ENCODE measurements at regions not wholly inside any gene's neighbourhood (a gene's known extent, or its start where the extent isn't known, plus 50 kb on each side); places are given as distances from the start of the nearest gene placed in this dataset.

GRCh38 chr1:102655034-102655433 is 453.3 kb downstream of the COL11A1 start:
- no peak overlapping the region for H3K27ac ChIP-seq (ENCODE audit: insufficient read length, low read depth, low read length)
- no peak for TF ChIP-seq CTCF (conservative IDR thresholded peaks at IDR 0.05)
- H3K27me3 ChIP-seq (ENCODE audit: insufficient read depth, low read length) = no peaks in the 10 kb centered on the region
- Mint-ChIP-seq H3K9me3 (peaks cover 0 to 2% of the 10 kb centered on the region in 2 experiments; a peak in 3 of 5 replicates), H3K36me3 (ENCODE audit: insufficient read depth in 1 of 3, low read depth in 3 of 3) (peaks cover 0 to 2% (median 0%) of the 10 kb centered on the region in 3 experiments; a peak in 2 of 7 replicates), H3K4me1 (no peaks in the 10 kb centered on the region; a peak in 1 of 4 replicates), H3K27me3 (ENCODE audit: low read depth) (no peaks in the 10 kb centered on the region), H3K27ac (no peak overlapping the region), H3K4me3 (no peak overlapping the region)
- H4K8ac ChIP-seq (replicated peaks; ENCODE audit: insufficient read length, low read depth, low read length) = no peak overlapping the region
- no peak overlapping the region for H3K18ac ChIP-seq (ENCODE audit: insufficient read length, low read depth, low read length)
- H3K4me2 ChIP-seq (ENCODE audit: insufficient read depth, insufficient read length, low read length) = no peak overlapping the region
- no peak overlapping the region for H2BK12ac ChIP-seq (ENCODE audit: insufficient read length, low read depth, low read length)
- no peak overlapping the region for H3K56ac ChIP-seq (ENCODE audit: insufficient read length, low read depth, low read length)
- no peak overlapping the region for H3K23ac ChIP-seq (ENCODE audit: insufficient read length, low read depth, low read length)
- H3K79me1 ChIP-seq (ENCODE audit: insufficient read depth, low read depth, low read length, poor library complexity, severe bottlenecking) = no peaks in the 10 kb centered on the region
- no peak overlapping the region for H2AFZ ChIP-seq (ENCODE audit: low read length)
- H3K14ac ChIP-seq (ENCODE audit: insufficient read depth, low read length) = no peak overlapping the region
- WGBS (ENCODE audit: extremely low coverage, insufficient read length, low lambda C conversion rate) = no CpG with 5 or more reads among the region's 8 CpGs
- H3K4me1 ChIP-seq (ENCODE audit: insufficient read depth, low read length) = no peaks in the 10 kb centered on the region
- H2BK15ac ChIP-seq (ENCODE audit: low read depth, low read length) = no peak overlapping the region
- no peak overlapping the region for H3K4ac ChIP-seq (ENCODE audit: low read depth, low read length)
- no peak overlapping the region for H2BK20ac ChIP-seq (ENCODE audit: low read depth, low read length, poor library complexity, severe bottlenecking)
- no peaks in the 10 kb centered on the region for H3K79me2 ChIP-seq (ENCODE audit: insufficient read depth, low read length)
- H2BK120ac ChIP-seq (ENCODE audit: low read depth, low read length, poor library complexity, severe bottlenecking) = no peak overlapping the region
- H3K9me3 ChIP-seq (ENCODE audit: control insufficient read depth, low read depth, low read length) = no peaks in the 10 kb centered on the region
- DNase-seq = no peak
- H2AK5ac ChIP-seq (ENCODE audit: insufficient read length, low read length) = no peak overlapping the region
- H4K5ac ChIP-seq (ENCODE audit: insufficient read length, low read depth, low read length) = no peak overlapping the region
- no peaks in the 10 kb centered on the region for H3K23me2 ChIP-seq (ENCODE audit: insufficient read length, low read depth, low read length, poor library complexity, severe bottlenecking)
- no peaks in the 10 kb centered on the region for H4K20me1 ChIP-seq (ENCODE audit: control insufficient read depth, insufficient read depth, insufficient read length)
- H4K91ac ChIP-seq (ENCODE audit: insufficient read length, low read depth, low read length) = no peak overlapping the region
- H3K9ac ChIP-seq (ENCODE audit: extremely low read depth, insufficient read length, low read length) = no peak overlapping the region
- no peak overlapping the region for H2BK5ac ChIP-seq (ENCODE audit: insufficient read length, low read length)
- H3T11ph ChIP-seq (ENCODE audit: low read length) = no peak overlapping the region
